GM12892 (cell line): ENCODE measurements at regions not wholly inside any gene's neighbourhood (a gene's known extent, or its start where the extent isn't known, plus 50 kb on each side); places are given as distances from the start of the nearest gene placed in this dataset.
"Not testable (repeated sequence)": the region's sequence is repeated elsewhere in the genome, so short reads cannot be mapped to it uniquely, and the experiment has no call there.

Experiments
- DNase-seq: peaks from one replicate; pipeline ENCODE4 v3.0.0; 2011; ENCODE audit not compliant: insufficient read length
- FAIRE-seq: peaks from 2 replicates; lab custom pipeline; 2011; peaks lifted over from hg19 to GRCh38; lab: Jason Lieb, UNC
- POLR2A ChIP-seq: IDR thresholded peaks from 2 replicates; pipeline ENCODE4 v1.6.1; 2011; ENCODE audit warnings: low read depth, low read length, control low read depth
- POLR2AphosphoS5 ChIP-seq: IDR thresholded peaks from 2 replicates; pipeline ENCODE4 v1.6.1; 2011; ENCODE audit warnings: low read depth, low read length, control low read depth
- TAF1 ChIP-seq: IDR thresholded peaks from 2 replicates; pipeline ENCODE4 v1.6.1; 2011; ENCODE audit warnings: low read depth, mild to moderate bottlenecking, control low read depth, low read length, borderline replicate concordance

DNA sequence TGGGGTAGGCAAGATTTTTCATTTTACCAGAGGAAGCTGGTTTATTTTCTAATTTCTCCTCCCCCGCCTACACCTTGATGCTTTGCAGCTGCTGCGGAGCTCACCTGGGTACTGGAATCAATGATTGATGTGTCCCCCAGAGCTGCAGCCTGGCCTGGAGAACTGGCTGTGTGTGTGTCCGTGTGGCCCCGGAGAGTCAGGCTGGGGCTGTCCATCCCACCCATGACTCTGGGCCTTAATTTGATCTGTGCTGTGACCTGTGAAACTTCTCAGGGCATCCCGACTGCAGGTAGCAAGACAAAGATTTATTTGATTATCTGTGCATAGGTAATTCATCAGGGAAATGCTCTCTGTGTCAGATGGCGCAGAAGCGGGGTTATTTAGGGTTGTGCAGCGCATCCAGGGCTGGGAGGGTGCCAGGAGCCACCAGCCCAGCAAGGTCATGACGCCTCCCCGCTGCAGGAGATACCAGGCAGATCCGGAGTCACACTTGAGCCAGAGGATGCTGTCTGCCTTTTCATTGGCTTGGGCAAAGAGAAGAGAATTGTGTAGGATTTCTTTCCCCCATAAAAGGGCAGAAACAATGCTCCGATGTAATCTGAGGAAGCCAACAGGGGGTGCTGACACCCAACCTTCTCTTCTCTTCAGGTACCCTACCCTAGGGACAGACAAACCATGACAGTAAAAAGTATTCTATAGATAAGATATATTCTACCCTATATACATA is 346.6 kb downstream of the TSHZ3 start:
- TF ChIP-seq TAF1 (no peak), POLR2A (no peak), POLR2AphosphoS5 (no peak)
- FAIRE-seq (no peak), DNase-seq (no peak)

DNA sequence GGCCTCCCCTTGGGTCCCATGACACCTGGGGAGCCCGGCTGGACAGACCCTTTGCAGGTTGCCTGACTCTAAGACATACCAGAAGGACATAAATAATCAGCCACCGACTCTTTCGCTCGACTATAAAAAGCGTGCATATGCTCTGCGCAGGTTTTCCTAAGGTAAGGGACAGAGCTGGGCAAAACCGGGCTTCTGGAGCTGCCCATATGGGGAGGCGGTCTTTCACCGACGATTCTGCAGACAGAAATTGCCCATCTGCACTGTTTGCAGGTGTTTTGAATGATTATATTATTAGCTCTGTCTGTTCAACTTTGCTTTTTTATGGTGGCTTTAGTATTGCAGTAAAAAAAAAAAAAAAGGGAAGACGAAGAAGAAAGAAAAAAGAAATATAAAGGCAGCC is 347.2 kb downstream of the TSHZ3 start:
- DNase-seq (no peak), FAIRE-seq (no peak)
- TF ChIP-seq POLR2AphosphoS5 (no peak), TAF1 (no peak), POLR2A (no peak)

DNA sequence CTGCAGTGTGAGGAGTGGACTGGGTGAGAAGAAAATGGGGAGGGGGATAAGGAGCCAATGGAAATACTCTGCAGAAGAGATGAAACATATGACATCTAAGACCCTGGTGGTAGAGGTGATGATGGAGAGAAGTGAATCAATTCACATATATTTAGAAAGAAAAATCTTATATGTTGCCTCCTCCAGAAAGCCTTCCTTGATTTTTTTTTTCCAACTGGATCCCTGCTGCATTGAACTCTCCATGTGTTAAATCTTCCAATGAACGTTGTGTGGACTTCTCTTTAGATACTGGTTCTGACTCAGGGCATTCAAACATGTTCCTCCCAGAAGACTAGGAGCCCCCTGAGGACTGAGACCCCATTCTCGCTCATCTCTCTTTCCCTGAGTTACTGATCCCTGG is 348.3 kb downstream of the TSHZ3 start:
- FAIRE-seq (no peak), DNase-seq (no peak)
- no peak for TF ChIP-seq POLR2A
- TF ChIP-seq TAF1, result no peak
- TF ChIP-seq POLR2AphosphoS5, result no peak

DNA sequence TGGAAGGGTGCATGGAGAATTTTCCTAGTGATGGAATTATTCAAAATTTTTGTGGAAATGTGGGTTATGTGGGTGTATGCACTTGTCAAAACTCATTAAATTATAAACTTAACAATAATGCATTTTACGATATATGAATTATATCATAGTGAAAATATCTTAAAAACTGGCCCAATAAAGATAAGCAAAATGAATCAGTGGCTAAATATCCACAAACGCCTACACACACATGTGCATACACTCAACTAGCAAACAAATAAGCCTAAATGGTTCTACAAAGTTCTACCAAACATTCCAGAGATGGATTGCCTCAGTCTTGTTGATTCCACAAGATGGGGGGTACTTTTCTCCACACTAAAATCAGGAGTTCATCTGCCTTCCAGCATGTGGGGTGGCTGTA is 349.5 kb downstream of the TSHZ3 start:
- no peak for DNase-seq
- TF ChIP-seq POLR2A (no peak), POLR2AphosphoS5 (no peak), TAF1 (no peak)
- FAIRE-seq, result no peak

DNA sequence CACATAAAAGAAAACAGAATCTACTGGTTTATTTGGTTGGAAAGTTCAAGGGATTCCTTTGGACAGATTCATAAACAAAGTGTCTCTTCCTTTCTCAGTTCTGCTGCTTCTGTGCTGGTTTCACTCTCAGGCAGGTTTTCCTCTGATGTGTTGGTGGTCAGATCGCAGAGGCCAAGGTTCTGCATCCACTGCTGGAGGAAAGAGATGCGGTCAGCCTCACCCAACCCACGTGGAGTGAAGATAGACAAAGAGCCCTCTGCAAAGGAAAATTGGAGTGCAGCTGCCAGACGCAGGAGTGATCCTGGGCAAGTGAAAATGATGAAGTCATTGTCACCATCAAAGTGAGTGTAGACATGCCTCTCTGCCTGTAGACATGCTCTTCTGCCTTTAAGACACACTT is 352.0 kb downstream of the TSHZ3 start:
- no peak for TF ChIP-seq POLR2A
- no peak for TF ChIP-seq POLR2AphosphoS5
- TF ChIP-seq TAF1, result no peak
- FAIRE-seq, result no peak
- DNase-seq, result no peak

DNA sequence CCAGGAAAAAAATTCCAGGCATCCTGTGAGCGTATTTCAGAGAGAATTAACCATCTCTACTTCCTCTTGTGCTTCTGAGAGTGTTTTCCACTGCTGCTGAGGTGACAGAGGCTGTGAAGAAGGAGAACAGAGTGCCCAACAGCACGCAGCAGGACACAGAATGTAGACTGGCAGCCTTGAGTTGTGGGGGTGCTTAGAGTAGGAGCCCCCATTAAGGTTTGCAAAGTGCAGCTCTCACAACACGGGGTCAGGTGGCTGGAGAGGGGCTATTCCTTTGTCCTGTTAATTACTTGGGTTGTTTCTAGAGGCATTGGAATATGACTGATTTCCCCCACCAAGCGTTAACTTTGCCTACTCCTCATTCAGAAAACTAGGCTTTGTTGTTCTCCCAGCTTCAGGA is 370.6 kb downstream of the TSHZ3 start:
- DNase-seq, result no peak
- TF ChIP-seq POLR2A (no peak), TAF1 (no peak), POLR2AphosphoS5 (no peak)
- FAIRE-seq, result no peak

DNA sequence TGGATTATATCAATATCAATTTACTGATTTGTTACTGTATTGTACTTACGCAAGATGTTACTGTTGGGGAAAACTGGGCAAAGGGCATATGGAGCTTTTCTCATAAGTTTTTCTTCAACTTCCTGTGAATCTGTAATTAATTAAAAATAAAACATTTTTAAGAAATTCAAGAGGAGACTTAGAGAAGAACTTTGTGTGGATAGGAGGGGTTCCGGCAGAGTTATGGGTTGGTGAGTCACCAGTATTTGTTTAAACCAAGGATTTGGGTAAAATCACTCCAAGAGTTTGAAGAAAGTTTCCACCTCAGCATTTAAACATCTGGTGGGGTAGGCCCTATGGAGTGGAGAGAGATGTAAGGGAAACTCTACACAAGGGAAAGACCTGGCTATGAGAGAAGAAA is 379.6 kb downstream of the TSHZ3 start:
- TF ChIP-seq POLR2A, result no peak
- no peak for TF ChIP-seq TAF1
- TF ChIP-seq POLR2AphosphoS5, result no peak
- DNase-seq (no peak), FAIRE-seq (no peak)

DNA sequence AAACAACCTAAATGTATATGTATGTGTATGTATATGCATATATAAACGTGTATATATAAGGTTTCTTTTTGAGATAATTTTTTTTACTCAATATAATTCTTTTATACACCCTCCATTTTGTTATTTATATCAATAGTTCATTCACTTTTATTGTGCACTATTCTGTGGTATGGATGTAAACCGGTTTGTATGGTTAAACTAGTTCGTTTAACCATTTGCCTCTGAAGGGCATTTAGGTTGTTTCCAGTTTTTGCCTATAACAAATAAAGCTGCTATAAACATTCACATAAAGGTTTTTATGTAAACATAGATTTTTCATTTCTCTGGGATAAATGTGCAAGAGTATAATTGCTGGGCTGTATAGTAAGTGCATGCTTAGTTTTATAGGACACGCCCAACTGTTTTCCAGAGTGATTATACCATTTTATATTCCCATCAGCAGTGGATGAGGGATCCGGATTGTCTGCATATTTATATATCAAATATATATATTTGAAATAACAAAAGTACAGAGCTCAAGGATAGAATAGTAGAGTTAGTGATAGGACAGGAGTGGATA is 380.3 kb downstream of the TSHZ3 start:
- no peak for TF ChIP-seq POLR2A
- no peak for TF ChIP-seq POLR2AphosphoS5
- TF ChIP-seq TAF1, result no peak
- DNase-seq, result no peak
- no peak for FAIRE-seq

DNA sequence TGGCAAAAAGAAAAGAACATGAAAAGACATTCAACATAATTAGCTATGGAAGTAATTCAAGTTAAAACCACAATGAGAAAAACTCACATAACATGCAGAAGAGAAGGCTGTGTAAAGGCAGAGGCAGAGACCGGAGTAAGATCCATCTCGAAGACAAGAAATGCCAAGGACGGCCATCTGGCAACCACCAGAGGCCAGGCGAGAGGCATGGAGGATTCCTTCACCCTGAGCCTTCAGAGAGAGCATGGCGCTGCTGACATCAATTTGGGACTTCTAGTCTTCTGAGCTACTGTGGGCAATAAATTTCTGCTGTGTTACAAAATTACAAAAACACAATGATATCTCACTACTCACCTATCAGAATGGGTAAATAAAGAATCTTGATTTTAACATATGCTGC is 381.0 kb downstream of the TSHZ3 start:
- TF ChIP-seq POLR2A, result no peak
- no peak for TF ChIP-seq POLR2AphosphoS5
- no peak for TF ChIP-seq TAF1
- DNase-seq (no peak), FAIRE-seq (no peak)

DNA sequence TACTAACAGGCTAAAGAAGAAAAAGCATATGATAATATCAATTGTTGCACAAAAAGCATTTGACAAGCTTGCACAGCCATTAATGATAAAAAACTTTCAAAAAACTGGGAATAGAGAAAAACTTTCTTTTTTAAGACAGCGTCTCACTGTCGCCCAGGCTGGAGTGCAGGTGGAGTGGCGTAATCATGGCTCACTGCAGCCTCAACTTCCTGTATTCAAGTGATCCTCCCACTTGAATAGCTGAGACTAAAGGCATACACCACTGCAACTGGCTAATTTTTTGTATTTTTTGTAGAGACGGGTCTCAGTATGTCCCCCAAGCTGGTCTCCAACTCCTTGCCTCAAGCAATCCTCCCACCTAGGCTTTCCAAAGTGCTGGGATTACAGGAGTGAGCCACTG is 382.8 kb downstream of the TSHZ3 start:
- TF ChIP-seq POLR2AphosphoS5 (no peak), TAF1 (no peak), POLR2A (no peak)
- no peak for DNase-seq
- no peak for FAIRE-seq

DNA sequence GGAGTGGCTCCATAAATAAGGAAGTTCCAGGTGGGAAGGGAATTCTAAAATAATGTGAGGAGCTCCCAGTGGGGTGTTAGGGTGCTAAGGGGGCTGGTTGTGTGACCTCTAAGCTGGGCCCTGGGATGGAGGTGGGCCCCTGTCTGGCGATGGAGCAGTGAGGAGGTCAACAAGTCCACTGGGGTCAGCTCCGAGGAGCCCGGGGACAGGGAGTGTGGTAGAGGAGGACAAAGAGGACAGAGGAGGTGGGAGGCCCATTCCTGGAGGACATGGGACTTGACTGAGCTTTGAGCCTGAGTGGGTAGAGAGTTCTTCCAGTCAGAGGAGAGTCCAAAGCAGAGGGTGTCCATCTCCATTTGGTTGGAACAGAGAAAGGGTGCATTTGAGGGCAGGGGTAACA is 390.2 kb downstream of the TSHZ3 start:
- TF ChIP-seq POLR2A, result no peak
- TF ChIP-seq POLR2AphosphoS5, result no peak
- no peak for TF ChIP-seq TAF1
- DNase-seq (no peak), FAIRE-seq (no peak)

DNA sequence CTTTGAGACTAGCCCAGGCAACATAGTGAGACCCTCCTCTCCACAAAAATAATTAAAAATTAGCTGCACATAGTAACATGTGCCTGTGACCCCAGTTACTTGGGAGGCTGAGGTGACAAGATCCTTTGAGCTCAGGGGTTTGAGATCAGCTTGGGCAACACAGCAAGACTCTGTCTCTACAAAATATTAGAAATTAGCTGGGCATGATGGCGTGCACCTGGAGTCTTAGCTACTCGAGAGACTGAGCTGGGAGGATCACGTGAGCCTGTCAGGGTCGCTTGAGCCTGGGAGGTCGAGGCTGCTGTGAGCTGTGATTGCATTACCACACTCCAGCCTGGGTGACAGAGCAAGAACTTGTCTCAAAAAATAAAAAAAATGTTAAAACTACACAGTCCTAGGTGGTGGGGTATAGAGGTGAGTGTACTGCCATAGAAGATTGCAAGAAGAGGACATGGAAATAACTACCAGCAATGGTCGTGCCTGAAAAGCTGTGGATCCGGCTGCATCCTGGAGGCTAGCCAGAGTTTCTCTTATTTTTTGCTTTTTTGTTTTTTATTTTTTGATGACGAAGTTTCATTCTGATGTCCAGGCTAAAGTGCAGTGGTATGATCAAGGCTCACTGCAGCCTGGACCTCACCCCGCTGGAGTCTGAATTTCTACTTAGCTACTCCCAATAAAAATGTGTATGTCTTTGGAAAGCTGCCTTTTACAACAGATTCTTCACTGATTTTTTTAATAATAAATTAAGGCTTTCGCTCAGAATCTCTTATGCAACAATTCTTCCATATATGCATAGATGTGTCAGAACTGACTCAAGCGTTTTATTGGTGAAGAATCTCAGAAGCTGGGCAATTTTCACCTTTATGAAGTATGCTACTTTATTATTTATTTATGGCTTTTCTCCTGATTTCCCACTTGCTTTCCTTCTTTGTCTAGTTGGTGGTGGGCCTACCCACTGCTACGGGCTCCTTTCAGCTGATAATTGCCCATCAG is 393.8 kb downstream of the TSHZ3 start:
- FAIRE-seq (no peak), DNase-seq (no peak)
- TF ChIP-seq POLR2A, result no peak
- no peak for TF ChIP-seq POLR2AphosphoS5
- TF ChIP-seq TAF1, result no peak

DNA sequence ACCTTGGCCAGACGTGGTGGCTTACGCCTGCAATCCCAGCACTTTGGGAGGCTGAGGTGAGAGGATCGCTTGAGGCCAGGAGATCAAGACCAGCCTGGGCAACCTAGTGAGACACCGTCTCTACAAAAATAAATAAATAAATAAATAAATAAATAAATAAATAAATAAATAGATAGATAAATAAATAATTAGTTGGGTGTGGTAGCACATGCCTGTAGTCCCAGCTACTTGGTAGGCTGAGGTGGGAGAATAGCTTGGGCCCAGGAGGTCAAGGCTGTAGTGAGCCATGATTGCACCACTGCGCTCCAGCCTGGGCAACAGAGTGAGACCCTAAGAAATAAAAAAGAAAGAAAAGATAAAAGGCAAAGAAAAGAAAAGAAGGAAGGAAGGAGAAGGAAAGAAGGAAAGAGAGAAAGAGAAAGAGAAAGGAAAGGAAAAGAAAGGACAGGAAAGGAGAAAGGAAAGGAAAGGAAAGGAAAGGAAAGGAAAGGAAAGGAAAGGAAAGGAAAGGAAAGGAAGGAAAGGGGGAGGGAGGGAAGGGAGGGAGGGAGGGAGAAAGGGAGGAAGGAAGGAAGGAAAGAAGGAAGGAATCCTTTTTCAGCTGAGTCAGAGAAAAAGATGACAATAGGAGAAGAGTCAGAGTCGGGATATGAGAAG is 404.8 kb downstream of the TSHZ3 start:
- not testable (repeated sequence) for FAIRE-seq, DNase-seq
